SU-DHL-6 (cell line): ENCODE measurements at regions not wholly inside any gene's neighbourhood (a gene's known extent, or its start where the extent isn't known, plus 50 kb on each side); places are given as distances from the start of the nearest gene placed in this dataset.

Source experiments
- CTCF ChIP-seq: fragments of 200-600 bp; sonication (generic); IDR thresholded peaks from one replicate; pipeline ENCODE4 v1.5.1; 2017; ENCODE audit warnings: antibody characterized with exemption, mild to moderate bottlenecking, low read length, moderate library complexity; ENCODE audit not compliant: insufficient read depth, poor library complexity, severe bottlenecking
- EZH2phosphoT487 ChIP-seq: fragments of 200-600 bp; sonication (generic), shearing (Covaris generic); conservative IDR thresholded peaks from 2 replicates; pipeline ENCODE4 v1.6.1; 2018; ENCODE audit warnings: mild to moderate bottlenecking, antibody characterized with exemption, low read length, moderate library complexity, mixed read lengths

GRCh38 chr9:16136961-16137360 is 584.1 kb downstream of the CCDC171 start:
- TF ChIP-seq CTCF = no peak
- TF ChIP-seq EZH2phosphoT487 = no peak
